Fibroblast of upper back skin (primary cell): ENCODE measurements at regions not wholly inside any gene's neighbourhood (a gene's known extent, or its start where the extent isn't known, plus 50 kb on each side); places are given as distances from the start of the nearest gene placed in this dataset.
"Not testable (repeated sequence)": the region's sequence is repeated elsewhere in the genome, so short reads cannot be mapped to it uniquely, and the experiment has no call there.

Experiments used
- DNase-seq: peaks from one replicate; pipeline ENCODE4 v3.0.0-alpha.2; 2013

- peak; percentile 14 for DNase-seq
Measured at GRCh38 chr21:27382404-27382803, 415.5 kb upstream of the ADAMTS5 start.

DNA sequence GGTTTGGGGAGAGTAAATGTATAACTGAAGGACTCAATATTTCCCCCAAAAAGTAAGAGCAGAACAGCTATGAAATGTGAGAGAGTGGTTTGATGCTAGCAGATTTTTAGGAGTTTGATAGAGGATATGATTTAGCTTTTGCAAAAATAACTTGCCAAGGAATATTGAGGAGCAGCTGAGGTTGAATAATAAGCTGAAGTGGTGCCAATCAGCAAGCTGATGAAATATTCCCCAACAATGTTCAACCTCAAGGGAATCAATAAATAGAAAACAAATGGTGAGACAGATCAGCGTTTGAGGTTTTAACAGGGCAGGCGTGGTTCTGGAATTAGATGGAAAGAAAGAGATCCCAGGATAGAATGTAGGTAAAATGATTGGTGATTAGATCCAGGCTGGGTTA lies 413.4 kb upstream of the ADAMTS5 start:
- DNase-seq, result peak; percentile 58

GRCh38 chr21:27379354-27379753 lies 412.5 kb upstream of the ADAMTS5 start:
- no peak for DNase-seq

GRCh38 chr21:27372381-27372780 lies 405.5 kb upstream of the ADAMTS5 start:
- DNase-seq, result peak; percentile 17

- DNase-seq, result peak; percentile 23
Measured at GRCh38 chr21:27371975-27372331, 405.1 kb upstream of the ADAMTS5 start.

GRCh38 chr21:27371115-27371974 lies 404.5 kb upstream of the ADAMTS5 start:
- DNase-seq, result peak; percentile 34

DNA sequence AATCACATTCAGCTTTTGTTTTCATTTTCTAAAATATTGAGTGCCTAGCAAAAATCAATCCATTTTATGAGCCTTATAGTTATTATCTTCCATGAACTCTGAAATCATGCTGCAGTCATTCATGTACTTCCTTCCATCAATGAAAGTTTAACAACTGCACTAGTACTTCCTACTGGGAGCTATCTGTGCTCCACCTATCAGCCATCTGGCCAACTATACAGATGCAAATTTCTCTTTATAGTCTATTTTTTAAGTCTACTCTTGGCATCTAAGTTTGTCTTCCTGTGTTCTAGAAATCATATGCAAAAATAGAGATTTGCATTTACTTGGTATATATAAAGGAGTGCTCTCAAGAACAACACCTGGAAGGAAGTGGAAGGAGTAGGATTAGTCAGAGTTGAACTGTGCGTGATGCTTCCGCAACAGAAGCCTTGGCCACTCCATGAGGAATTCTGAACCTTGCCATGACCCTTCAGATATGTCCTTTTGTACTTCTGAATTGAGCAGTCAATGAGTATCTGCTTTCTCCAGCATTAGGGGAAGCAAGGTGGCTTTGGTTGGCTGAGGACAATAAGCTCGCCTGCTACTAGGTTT lies 403.2 kb upstream of the ADAMTS5 start:
- DNase-seq, result no peak

DNA sequence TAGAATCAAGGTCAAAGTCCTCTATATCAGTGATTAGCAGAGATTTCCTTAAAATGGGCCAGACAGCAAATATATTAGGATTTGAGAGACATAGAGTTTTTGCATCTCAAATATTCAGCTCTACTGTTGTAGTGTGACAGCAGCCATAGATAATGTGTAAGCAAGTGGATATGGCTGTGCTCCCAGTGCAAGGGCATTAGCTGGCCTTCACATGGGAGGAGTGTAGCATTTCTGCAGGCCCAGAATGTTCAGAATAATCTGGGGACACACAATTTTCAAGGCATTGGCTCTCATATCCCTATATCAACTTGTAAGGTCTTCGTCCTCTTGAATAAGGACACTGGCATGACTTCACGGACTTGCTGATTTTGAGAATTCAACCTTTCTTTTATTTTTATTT lies 402.3 kb upstream of the ADAMTS5 start:
- no peak for DNase-seq

DNA sequence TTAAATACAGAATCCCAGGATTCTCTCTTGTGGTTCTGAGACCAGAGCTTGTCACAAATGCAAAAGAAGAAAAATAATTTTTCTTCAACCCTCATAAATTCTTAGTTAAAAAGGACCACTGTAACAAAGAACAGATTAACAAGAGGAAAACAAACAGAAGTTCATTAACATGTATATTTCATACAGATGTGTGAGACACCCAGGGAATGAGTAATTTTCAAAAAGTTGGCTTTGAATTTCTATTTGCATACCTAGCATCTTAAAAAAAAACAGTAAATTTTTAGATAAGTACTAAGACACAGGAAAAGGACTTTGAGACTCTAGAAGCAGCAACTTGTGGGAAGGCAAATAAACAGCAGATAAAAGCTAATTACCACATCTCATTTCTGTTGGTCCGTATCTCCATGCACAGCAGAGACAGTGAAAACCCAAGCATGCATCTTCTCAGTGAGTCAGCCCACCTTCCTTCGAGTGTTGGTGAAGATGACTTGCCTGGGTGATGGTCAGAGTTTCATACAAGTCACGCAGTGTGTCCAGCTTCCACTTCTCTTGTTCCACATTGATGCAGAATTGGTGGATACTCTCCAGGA lies 399.9 kb upstream of the ADAMTS5 start:
- no peak for DNase-seq

- no peak for DNase-seq
Measured at GRCh38 chr21:27366036-27366435, 399.1 kb upstream of the ADAMTS5 start.

GRCh38 chr21:27365394-27365793 lies 398.5 kb upstream of the ADAMTS5 start:
- DNase-seq, result peak; percentile 59

- peak; percentile 58 for DNase-seq
Measured at GRCh38 chr21:27363719-27364477, 397.0 kb upstream of the ADAMTS5 start.

- DNase-seq, result peak; percentile 16
Measured at GRCh38 chr21:27362249-27362648, 395.4 kb upstream of the ADAMTS5 start.

DNA sequence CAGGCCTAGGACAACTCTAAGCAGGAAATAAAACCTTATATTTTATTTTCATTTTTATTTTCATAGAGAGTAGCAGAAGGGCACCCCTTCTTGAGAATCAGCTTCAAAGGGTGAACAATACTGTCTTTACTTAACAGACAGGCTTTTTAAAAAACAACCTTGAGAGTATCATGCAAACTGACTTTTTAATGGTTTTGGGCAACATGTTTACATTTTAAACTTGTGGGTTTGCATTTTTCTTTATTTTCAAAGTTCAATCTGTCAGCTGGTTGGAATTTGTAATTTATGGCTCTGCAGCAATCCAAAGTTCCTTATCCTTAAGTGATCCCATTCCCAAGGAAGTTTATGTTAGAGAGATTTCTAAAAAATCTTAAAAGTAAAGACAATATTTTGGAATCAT lies 392.3 kb upstream of the ADAMTS5 start:
- peak; percentile 83 for DNase-seq

DNA sequence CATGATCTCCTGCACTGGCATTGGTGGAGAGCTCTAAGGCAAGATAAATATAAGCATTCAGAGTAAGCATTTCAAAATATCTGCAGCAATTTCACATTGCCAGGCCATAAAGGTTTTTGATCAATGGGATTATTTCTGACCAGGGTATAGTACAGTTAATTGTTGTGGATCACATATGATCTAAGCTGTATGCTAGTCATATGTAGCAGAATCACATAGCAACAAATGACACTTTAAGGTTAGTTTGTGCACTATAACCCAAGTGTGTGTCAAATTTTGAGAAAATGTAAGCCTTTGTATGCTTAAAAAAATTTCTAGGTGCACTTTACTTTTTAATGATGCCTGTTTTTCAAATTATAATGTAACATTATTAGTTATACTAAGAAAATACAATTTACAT lies 386.0 kb upstream of the ADAMTS5 start:
- DNase-seq, result no peak

- peak; percentile 57 for DNase-seq
Measured at GRCh38 chr21:27346041-27346448, 379.2 kb upstream of the ADAMTS5 start.

DNA sequence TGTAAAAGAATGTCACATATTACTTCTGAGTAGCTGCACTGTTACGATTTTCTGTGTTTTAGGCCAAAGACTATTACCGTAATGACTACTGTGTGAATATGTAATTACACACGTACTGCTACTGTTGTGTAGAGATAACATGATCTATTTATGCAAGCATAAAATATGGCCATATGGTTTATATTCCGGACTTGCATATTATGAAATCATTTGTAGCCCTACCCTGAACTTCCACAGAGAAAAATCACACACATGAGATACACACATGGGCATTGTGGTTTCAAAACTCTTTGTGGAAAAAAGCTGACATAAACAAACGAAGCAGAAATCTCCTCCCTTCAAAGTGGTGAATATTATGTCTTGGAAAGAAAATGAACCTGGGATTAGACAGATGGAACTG lies 373.0 kb upstream of the ADAMTS5 start:
- peak; percentile 68 for DNase-seq

DNA sequence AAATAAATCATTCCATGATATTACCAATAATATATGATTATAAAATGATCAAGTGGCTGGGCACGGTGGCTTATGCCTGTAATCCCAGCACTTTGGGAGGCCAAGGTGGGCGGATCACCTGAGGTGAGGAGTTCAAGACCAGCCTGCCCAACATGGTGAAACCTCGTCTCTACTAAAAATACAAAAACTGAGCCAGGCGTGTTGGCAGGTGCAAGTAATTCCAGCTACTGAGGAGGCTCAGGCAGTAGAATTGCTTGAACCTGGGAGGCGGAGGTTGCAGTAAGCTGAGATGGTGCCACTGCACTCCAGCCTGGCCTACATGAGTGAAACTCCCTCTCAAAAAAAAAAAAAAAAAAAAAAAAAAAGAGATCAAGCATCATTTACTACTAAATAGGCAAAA lies 371.1 kb upstream of the ADAMTS5 start:
- not testable (repeated sequence) for DNase-seq

GRCh38 chr21:27333096-27333495 lies 366.2 kb upstream of the ADAMTS5 start:
- DNase-seq, result peak; percentile 49

GRCh38 chr21:27329255-27329851 lies 362.5 kb upstream of the ADAMTS5 start:
- DNase-seq, result no peak

DNA sequence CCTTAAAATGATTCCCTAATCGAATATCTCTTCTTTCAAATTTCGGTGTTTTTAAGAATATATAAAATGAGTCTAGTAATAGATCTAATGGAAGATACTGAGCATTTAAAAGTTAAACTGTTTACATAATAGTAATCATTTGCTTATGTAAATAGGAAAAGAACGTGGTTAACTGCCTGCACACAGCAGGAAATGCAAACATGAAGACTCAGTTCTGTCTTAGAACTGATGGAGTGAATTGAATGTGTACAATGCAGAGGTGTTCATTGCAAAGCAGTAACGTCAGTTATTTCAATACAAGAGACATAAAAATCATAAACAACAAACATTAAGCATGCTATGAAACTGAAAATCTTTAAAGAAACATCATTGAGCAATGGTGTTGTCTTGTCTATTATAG lies 359.4 kb upstream of the ADAMTS5 start:
- no peak for DNase-seq

- no peak for DNase-seq
Measured at GRCh38 chr21:27323331-27323730, 356.4 kb upstream of the ADAMTS5 start.

DNA sequence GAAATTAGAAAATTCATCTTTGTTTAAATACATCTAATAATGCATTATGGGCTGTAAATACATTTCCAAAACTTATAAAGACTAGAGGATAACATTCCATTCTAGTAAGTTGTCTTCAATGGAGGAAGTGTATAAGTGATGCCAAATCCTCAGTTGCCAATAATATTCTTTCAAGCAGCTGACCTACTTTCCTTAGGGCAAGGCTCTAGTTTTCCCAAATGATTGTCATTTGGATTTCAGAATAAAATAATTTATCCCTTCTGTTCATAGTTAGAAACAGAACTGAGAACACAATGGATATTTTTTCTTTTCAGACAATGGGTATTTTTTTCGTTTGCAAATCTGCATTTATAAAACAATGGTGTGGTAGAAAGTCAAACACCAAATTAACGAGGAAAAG lies 354.9 kb upstream of the ADAMTS5 start:
- DNase-seq, result no peak
